ENCODE measurements at regions not wholly inside any gene's neighbourhood (a gene's known extent, or its start where the extent isn't known, plus 50 kb on each side); places are given as distances from the start of the nearest gene placed in this dataset.
A peak's percentile ranks its signal among the peaks of the same experiment; 100 is the strongest.

GRCh38 chr15:91609966-91610365, 243.5 kb upstream of the SLCO3A1 start:
- in situ Hi-C loops (cut with HindIII; ENCODE audit: low pct_unique_long_range_greater_than_20kb, low sequenced_read_pairs) = no loop called here
- no peak for DNase-seq (ENCODE audit: low read depth, low spot score)

DNA sequence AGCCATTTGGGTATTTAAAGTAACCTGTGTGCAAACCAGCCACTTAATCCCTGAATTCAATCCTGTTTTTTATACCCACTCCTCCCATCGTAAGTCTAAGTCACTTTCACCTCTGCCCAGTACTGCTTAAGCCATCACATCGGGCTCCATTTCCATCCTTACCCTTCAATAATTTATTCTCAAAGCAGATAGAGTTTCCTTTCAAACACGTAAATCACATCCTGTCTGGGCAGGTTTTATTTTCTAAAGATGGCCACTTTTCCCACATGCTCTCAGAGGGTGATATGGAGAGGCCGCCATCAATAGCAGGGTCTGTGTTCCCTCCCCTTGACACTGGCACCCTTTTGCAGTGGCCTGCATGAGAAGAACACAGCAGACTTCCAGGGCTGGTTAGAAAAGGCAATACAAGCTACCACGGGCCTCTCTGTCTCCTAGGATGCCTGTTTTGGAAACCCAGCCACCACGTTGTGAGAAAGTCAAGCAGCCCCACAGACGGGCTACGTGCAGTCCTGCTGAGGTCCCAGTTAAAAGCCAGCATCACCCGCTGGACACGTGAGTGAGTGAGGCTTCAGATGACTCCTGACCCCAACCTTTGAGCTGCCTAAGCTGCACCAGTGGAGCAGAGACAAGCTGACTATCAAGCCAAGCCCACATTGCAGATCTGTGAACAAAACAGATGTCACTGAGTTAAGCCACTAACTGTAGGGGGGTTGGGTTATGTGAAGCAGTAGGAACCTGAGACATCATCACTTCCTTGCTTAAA, 241.8 kb upstream of the SLCO3A1 start:
- in situ Hi-C loops (cut with HindIII; ENCODE audit: low pct_unique_long_range_greater_than_20kb, low sequenced_read_pairs) = no loop called here
- DNase-seq (ENCODE audit: low read depth, low spot score) = no peak

GRCh38 chr15:91620229-91620628, 233.3 kb upstream of the SLCO3A1 start:
- in situ Hi-C loops (cut with HindIII; ENCODE audit: low pct_unique_long_range_greater_than_20kb, low sequenced_read_pairs) = no loop called here
- no peak for DNase-seq (ENCODE audit: low read depth, low spot score)

GRCh38 chr15:91622235-91622634, 231.3 kb upstream of the SLCO3A1 start:
- in situ Hi-C loops (cut with HindIII; ENCODE audit: low pct_unique_long_range_greater_than_20kb, low sequenced_read_pairs) = no loop called here
- DNase-seq (ENCODE audit: low read depth, low spot score) = no peak

GRCh38 chr15:91622711-91623342, 230.7 kb upstream of the SLCO3A1 start:
- in situ Hi-C loops (cut with HindIII; ENCODE audit: low pct_unique_long_range_greater_than_20kb, low sequenced_read_pairs) = no loop called here
- DNase-seq (ENCODE audit: low read depth, low spot score) = no peak

- DNase-seq (ENCODE audit: low read depth, low spot score) = peak; percentile 13
- in situ Hi-C loops (cut with HindIII; ENCODE audit: low pct_unique_long_range_greater_than_20kb, low sequenced_read_pairs) = no loop called here
Observed at GRCh38 chr15:91624353-91624968, 229.0 kb upstream of the SLCO3A1 start.

GRCh38 chr15:91625506-91625905, 228.0 kb upstream of the SLCO3A1 start:
- in situ Hi-C loops (cut with HindIII; ENCODE audit: low pct_unique_long_range_greater_than_20kb, low sequenced_read_pairs) = no loop called here
- DNase-seq (ENCODE audit: low read depth, low spot score) = no peak

GRCh38 chr15:91627473-91628278, 225.8 kb upstream of the SLCO3A1 start:
- DNase-seq (ENCODE audit: low read depth, low spot score) = no peak

DNA sequence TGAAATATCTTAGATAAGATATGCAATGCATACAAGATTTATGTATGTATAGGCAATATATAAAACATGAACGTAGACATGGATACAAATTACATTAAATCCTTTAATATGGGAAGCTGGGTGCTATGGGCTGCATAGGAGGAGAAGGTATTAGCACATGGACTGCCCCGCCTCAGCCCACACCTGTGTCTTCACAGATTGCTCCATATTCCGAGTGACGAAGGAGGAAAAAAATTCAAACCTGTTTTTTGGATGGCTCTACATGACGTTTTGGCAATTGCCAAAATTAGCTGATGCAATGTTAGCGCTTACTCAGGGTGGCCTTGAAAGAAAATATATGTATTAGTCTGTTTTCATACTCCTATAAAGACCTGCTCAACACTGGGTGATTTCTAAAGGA, 223.4 kb upstream of the SLCO3A1 start:
- in situ Hi-C loops (cut with HindIII; ENCODE audit: low pct_unique_long_range_greater_than_20kb, low sequenced_read_pairs) = no loop called here
- no peak for DNase-seq (ENCODE audit: low read depth, low spot score)

More at GRCh38 chr15:91627473-91628278, 225.8 kb upstream of the SLCO3A1 start:
- in situ Hi-C loops (cut with HindIII; ENCODE audit: low pct_unique_long_range_greater_than_20kb, low sequenced_read_pairs) = no loop called here

GRCh38 chr15:91632176-91632575, 221.3 kb upstream of the SLCO3A1 start:
- in situ Hi-C loops (cut with HindIII; ENCODE audit: low pct_unique_long_range_greater_than_20kb, low sequenced_read_pairs) = no loop called here
- DNase-seq (ENCODE audit: low read depth, low spot score) = no peak

DNA sequence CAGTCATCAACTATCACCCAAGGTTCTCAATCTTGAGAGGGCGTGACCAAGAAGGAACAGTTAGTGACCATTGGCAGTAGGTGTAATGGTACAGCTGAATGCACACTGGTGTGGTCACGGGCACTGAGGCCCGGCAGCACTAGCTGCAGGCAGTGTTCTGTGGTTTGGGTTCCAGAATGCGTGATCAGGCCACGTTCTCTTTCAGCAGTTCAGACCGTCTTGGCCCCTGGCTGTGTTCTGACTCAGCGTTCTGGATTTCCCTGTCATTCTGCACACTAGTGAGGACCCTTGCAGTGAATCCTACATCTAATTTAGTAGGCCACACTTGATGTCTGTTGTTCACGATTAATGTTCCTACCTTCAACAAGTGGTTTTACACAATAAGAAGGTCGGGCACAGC, 220.5 kb upstream of the SLCO3A1 start:
- in situ Hi-C loops (cut with HindIII; ENCODE audit: low pct_unique_long_range_greater_than_20kb, low sequenced_read_pairs) = no loop called here
- no peak for DNase-seq (ENCODE audit: low read depth, low spot score)

GRCh38 chr15:91634179-91634578, 219.3 kb upstream of the SLCO3A1 start:
- in situ Hi-C loops (cut with HindIII; ENCODE audit: low pct_unique_long_range_greater_than_20kb, low sequenced_read_pairs) = no loop called here
- DNase-seq (ENCODE audit: low read depth, low spot score) = no peak

DNA sequence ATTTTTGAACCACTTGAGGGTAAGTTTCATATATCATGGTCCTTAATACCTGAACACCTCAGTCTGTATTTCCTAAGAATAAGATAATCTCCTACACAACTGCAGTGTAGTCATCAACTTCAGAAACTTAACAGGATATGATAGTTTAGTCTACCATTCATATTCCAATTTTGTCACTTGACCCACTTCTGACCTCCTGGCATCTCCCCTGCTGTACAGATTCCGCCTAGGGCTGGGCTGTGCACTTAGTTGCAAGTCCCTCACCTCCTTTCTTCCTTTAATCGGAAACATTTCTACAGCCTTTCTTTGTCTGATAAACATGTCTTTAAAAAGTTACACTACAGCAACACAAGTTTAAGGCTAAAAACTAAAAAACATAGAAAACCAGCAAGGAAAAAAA, 218.4 kb upstream of the SLCO3A1 start:
- DNase-seq (ENCODE audit: low read depth, low spot score) = no peak
- in situ Hi-C loops (cut with HindIII; ENCODE audit: low pct_unique_long_range_greater_than_20kb, low sequenced_read_pairs) = no loop called here

GRCh38 chr15:91635641-91636040, 217.9 kb upstream of the SLCO3A1 start:
- no peak for DNase-seq (ENCODE audit: low read depth, low spot score)
- in situ Hi-C loops (cut with HindIII; ENCODE audit: low pct_unique_long_range_greater_than_20kb, low sequenced_read_pairs) = no loop called here

DNA sequence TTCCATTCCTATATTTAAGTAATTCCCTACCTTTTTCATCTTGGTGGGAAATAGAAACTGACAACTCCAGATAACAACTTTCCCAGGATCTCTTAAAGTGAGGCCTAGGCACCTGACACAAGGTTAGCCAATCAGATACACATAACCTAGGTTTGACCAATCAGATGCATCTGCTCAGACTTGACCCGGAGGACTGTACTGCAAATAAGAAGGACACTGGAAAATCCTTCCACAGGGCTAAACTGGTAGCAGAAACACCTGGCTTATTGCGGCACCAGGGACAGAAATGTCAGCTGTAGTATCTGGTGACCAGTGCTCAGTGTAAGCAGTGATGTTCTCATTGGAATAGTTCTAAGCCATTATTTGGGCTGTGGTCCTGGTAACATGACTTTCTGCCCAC, 204.5 kb upstream of the SLCO3A1 start:
- in situ Hi-C loops (cut with HindIII; ENCODE audit: low pct_unique_long_range_greater_than_20kb, low sequenced_read_pairs) = no loop called here

DNA sequence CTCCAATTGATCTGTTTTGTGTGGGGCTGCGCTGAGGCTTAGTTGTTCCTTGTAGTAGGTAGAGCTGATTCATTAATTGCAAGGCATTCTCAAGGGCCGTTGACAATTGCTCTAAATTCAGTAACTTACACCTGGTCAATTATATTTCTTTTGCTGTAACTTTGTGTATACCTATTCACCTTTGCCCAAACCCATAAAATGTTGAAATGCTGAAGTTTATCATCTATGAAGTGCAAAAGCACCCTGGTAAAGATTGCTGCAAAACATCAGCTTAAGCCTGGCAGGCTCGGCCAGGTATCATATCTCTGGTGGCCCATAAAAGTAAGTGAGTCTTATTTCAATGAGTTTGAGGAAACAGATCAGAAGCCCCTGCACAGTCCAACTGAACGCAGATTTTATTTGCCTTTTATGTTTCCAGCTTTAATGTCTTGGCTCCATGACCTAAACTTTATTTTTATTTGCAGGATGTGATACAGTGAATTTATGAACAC, 203.6 kb upstream of the SLCO3A1 start:
- in situ Hi-C loops (cut with HindIII; ENCODE audit: low pct_unique_long_range_greater_than_20kb, low sequenced_read_pairs) = no loop called here
- DNase-seq (ENCODE audit: low read depth, low spot score) = no peak

More for the DNA sequence above, 204.5 kb upstream of the SLCO3A1 start:
- DNase-seq (ENCODE audit: low read depth, low spot score) = no peak

GRCh38 chr15:91651251-91651650, 202.3 kb upstream of the SLCO3A1 start:
- no peak for DNase-seq (ENCODE audit: low read depth, low spot score)
- in situ Hi-C loops (cut with HindIII; ENCODE audit: low pct_unique_long_range_greater_than_20kb, low sequenced_read_pairs) = no loop called here

DNA sequence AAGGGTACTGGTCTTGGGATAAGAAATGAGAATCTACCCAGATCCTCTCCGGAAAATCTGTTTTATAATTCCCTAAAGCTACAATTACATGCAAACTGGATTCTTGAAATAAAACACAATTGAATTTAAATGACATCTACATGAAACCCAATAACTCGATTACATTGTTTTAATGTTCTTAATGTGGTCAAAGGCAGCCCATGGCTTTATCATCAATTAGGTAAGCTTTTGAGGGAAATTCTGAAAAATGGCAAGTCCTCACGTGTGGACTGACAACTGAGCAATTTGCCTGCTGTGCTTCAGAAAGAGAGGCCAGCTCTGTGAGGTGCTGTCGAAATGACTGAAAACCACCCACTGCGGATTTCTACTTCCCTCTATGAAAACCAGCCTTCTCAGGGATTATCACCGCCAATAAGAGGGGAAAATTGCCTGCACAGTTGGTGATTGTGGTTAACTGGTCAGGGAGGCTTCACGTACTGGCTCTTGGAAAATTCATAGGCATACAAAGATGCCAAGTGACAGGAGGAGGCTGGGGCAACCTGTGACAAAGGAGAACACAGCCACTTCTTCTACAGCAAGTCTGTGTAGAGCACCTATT, 200.8 kb upstream of the SLCO3A1 start:
- in situ Hi-C loops (cut with HindIII; ENCODE audit: low pct_unique_long_range_greater_than_20kb, low sequenced_read_pairs) = no loop called here
- DNase-seq (ENCODE audit: low read depth, low spot score) = no peak
